Nephron progenitor cell (in vitro differentiated cells): ENCODE measurements at regions not wholly inside any gene's neighbourhood (a gene's known extent, or its start where the extent isn't known, plus 50 kb on each side); places are given as distances from the start of the nearest gene placed in this dataset.

Experiments
- DNase-seq: peaks from one replicate; pipeline ENCODE4 v3.0.0; 2021
- H3K27ac Mint-ChIP-seq: 2 replicates; pipeline ENCODE4 v1.8.0; 2021; ENCODE audit warnings: mild to moderate bottlenecking, moderate library complexity, mixed read lengths
- H3K27me3 Mint-ChIP-seq: 2 replicates; pipeline ENCODE4 v1.8.0; 2021; ENCODE audit warnings: mild to moderate bottlenecking, low read depth, mixed read lengths; ENCODE audit not compliant: poor library complexity
- H3K36me3 Mint-ChIP-seq: 2 replicates; pipeline ENCODE4 v1.8.0; 2021; ENCODE audit warnings: low read depth, mixed read lengths
- H3K4me1 Mint-ChIP-seq: 2 replicates; pipeline ENCODE4 v1.8.0; 2021; ENCODE audit warnings: mixed read lengths
- H3K4me3 Mint-ChIP-seq: 2 replicates; pipeline ENCODE4 v1.8.0; 2021; ENCODE audit warnings: mild to moderate bottlenecking, moderate library complexity, mixed read lengths
- H3K9me3 Mint-ChIP-seq: 2 replicates; pipeline ENCODE4 v1.8.0; 2021; ENCODE audit warnings: mild to moderate bottlenecking, moderate library complexity, mixed read lengths
- CTCF ChIP-seq: fragments of 200-600 bp; sonication (generic); IDR thresholded peaks from 2 replicates; pipeline ENCODE4 v1.5.0; 2021; ENCODE audit warnings: antibody characterized with exemption

GRCh38 chr18:50444539-50444938 is 69.7 kb downstream of the SKA1 start:
- DNase-seq: no peak
- TF ChIP-seq CTCF: no peak
- H3K4me1 Mint-ChIP-seq: peaks cover 14% of the 10 kb centered on the region
- peaks cover 38% of the 10 kb centered on the region for H3K9me3 Mint-ChIP-seq
- H3K4me3 Mint-ChIP-seq: no peak overlapping the region
- peaks cover 7% of the 10 kb centered on the region for H3K36me3 Mint-ChIP-seq
- peaks cover 4% of the 10 kb centered on the region for H3K27me3 Mint-ChIP-seq
- H3K27ac Mint-ChIP-seq: no peak overlapping the region

- Mint-ChIP-seq H3K4me1 (peaks cover 20% of the 10 kb centered on the region), H3K4me3 (no peak overlapping the region), H3K36me3 (peaks cover 7% of the 10 kb centered on the region), H3K27me3 (no peaks in the 10 kb centered on the region), H3K9me3 (peaks cover 38% of the 10 kb centered on the region), H3K27ac (no peak overlapping the region)
- DNase-seq: no peak
- TF ChIP-seq CTCF: no peak
Measured at GRCh38 chr18:50446629-50447028, 71.8 kb downstream of the SKA1 start.

- Mint-ChIP-seq H3K36me3 (peaks cover 7% of the 10 kb centered on the region), H3K27me3 (no peaks in the 10 kb centered on the region), H3K4me3 (no peak overlapping the region), H3K27ac (no peak overlapping the region), H3K4me1 (peaks cover 22% of the 10 kb centered on the region), H3K9me3 (peaks cover 38% of the 10 kb centered on the region)
- DNase-seq: no peak
- no peak for TF ChIP-seq CTCF
Measured at GRCh38 chr18:50447102-50447741, 72.4 kb downstream of the SKA1 start.

- H3K36me3 Mint-ChIP-seq: peaks cover 7% of the 10 kb centered on the region
Measured at GRCh38 chr18:50447952-50448351, 73.1 kb downstream of the SKA1 start.

GRCh38 chr18:50451100-50451842 is 76.4 kb downstream of the SKA1 start:
- Mint-ChIP-seq H3K9me3 (peaks cover 2% of the 10 kb centered on the region), H3K27me3 (peaks cover 4% of the 10 kb centered on the region)
- no peak for TF ChIP-seq CTCF

More at GRCh38 chr18:50447952-50448351, 73.1 kb downstream of the SKA1 start:
- Mint-ChIP-seq H3K4me1 (peaks cover 22% of the 10 kb centered on the region), H3K27ac (no peak overlapping the region), H3K27me3 (no peaks in the 10 kb centered on the region), H3K9me3 (peaks cover 33% of the 10 kb centered on the region), H3K4me3 (no peak overlapping the region)
- no peak for TF ChIP-seq CTCF
- DNase-seq: no peak

More at GRCh38 chr18:50451100-50451842, 76.4 kb downstream of the SKA1 start:
- DNase-seq: no peak
- Mint-ChIP-seq H3K4me3 (no peak overlapping the region), H3K4me1 (peaks cover 32% of the 10 kb centered on the region), H3K36me3 (no peaks in the 10 kb centered on the region), H3K27ac (peak overlapping the region; percentile 12)
